Stimulated activated CD4-positive, alpha-beta T cell treated with anti-CD3 and anti-CD28 coated beads, Interleukin-12 subunit alpha, Interleukin-12 subunit beta, amount 100 ng/mL, for 4 hours (primary cell): ENCODE measurements at regions not wholly inside any gene's neighbourhood (a gene's known extent, or its start where the extent isn't known, plus 50 kb on each side); places are given as distances from the start of the nearest gene placed in this dataset.

Source experiments
- DNase-seq: peaks from one replicate; pipeline ENCODE4 v3.0.0-alpha.2; 2020

DNA sequence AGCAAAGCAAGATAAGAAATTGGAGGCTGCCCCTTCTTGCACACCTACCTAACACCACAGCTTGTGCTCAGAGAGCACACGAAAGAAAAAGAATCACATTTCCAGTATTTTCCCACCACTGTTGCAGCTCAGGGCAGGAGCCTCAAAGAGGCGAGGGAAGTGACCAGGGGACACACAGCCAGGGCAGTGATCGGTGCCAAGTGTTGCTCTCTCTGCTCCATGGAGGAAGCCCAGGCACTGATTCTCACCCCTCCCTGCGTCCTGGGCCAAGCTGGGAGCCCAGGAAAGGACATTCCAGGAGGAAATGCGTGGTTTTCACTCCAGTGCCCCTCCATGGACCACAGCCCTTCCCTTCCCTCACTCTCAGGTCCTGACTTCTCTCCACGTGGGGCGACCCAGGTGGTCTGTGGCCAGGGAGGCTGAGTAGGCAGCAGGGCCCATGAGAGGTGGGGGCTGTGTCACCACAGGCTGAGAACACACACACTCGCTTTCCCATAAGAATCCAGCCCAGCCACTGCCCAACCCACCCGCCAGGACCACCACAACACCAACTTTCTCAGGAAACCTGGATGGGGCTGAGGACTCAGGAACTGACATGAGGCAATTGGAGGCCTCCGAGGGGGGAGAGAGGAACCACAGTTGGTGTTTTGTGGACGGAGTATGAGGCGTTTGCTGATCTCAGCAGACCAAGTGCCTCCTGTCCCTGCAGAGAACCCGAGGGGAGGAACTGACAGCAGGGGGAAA is 81.7 kb upstream of the MAFB start:
- no peak for DNase-seq

- no peak for DNase-seq
These were observed 82.2 kb upstream of the MAFB start for GRCh38 chr20:40771308-40771610.

DNA sequence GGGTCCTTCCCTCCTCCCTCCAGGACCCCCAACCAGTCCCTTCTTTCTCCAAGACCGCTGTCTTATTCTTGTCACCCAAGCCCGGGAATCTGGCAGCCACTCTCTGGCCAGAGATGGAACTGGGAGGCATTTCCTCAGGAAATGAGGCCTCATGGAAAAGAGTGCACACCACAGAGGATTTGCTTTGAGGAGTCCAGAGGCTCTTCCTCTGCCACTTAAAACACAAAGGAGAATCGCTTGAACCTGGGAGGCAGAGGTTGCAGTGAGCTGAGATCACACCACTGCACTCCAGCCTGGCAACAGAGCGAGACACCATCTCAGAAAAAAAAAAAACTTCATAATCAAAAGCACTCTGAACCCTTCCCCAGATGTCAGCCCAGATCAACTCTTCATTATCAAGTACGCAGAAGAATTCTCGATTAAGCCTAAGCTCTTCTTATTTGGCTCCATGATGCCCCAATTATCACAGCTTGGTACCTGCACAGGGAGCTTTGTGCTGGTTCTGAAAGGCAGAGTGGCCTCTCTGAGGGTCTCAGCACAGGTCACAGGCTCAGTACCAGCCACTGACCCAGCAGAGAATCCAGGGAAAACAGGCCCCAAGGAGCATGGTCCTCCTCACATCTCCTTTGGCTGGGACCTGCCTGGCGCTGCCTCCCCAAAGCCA is 82.9 kb upstream of the MAFB start:
- DNase-seq: no peak

DNA sequence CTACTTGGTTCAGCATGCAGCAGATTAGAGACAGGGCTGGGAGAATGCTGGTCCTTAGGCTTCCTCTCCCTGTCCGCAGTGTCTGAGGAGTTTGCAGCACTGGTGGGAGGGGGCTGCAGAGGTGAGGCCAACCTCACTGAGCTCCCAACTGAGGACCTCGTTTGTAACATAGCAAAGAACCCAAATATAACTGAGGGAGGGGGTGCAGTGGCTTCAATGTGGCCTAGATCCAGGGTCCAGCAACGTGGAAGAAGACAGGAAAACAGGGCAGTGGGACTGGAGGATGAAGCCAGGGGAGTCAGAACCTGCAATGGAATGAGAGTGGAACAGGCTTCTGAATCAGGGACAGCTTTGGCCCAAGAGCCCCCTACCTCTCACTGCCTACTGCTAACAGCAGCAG is 84.3 kb upstream of the MAFB start:
- DNase-seq: no peak

- DNase-seq: no peak
These were observed 85.2 kb upstream of the MAFB start for GRCh38 chr20:40774252-40774651.

GRCh38 chr20:40775561-40776146 is 86.6 kb upstream of the MAFB start:
- DNase-seq: no peak

DNA sequence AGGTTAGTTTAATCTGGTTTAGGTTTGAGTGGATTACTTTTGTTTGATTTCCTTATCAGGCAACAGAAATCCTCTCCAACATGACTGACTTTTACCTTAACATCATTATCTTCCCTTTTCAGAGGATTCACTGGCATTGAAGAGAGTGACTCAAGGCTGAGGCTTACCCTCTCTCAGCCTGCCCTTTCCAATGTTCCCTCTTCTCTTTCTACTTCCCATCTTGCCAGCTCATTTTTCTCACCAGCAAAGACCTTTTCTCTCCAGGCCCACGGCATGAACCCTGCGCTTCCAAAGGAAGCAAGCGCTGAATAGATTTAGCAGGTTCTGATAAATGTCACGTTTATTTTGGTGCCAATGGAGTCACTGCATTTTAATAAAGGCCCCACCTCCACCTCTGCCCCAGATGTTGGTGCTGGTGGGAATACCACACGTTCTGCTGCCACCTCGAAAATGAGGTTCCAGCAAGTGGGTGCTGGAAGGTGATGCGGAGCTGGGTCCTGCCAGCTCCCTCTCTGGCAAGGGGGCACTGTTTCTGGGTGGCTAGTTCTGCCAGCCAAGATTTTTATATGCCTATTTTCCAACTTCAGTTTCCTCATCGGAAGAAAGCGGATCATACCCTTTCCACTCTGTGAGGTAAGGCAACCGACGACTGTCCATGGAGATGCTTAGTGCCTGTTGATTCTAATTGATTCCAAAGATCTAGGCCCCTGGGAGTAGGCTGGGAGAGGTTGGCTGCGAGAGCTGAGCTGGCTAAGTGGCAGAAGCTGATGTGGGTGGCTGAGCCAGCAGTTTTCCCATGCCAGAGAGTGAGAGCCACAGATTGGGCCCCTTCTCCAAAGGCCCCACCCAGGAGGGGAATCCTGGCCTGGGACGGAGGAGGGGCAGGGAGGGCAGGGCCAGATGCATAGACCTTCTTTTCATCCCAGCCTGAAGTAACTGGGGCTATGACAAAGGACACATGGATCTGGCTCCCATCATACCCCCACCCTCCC is 87.7 kb upstream of the MAFB start:
- no peak for DNase-seq

DNA sequence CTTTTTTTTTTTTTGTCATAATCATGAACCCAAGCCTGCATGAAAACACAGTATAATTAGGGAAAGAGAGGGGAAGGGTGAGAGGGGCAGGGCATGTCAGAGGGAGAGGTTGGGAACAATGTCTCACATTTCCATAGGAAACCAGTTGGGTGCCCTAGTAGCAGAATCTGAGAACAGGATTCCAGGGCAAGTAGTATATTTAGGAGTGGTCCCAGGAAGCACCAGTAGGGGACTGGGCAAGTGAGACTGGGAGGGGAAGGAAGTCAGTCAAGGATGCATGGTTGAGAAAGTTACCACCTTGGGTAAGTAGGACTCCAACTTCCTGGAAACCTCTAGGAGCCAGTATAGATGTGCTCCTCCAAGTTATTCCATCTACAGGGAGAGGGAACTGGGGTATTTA is 88.6 kb upstream of the MAFB start:
- no peak for DNase-seq

DNA sequence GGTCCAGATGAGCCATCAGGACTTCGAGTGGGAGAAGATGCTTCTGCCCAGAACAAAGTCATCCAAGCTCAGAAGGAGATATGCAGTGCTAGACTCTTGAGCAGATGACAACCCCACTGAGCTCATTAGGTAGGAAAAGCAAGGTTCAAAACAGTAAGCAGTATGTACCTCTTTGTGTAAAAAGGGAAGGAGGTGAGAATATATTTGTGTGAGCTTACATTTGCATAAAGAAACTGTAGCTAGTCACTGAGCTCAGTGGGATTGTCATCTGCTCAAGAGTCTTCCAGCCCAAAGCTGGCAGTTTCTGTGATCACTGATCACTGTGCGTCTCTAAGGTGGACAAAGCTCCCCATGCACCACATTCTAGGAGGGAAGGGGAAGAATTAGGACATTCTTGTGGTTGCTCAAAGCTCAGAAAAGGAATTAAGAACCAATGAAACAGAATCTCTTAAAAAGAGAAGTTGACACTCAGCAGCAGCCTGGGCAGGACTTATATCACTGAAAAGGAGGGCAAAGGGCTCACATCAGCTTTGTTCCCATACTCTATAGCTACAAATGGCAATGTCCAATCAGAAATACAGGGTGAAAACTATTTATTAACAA is 90.0 kb upstream of the MAFB start:
- DNase-seq: no peak

DNA sequence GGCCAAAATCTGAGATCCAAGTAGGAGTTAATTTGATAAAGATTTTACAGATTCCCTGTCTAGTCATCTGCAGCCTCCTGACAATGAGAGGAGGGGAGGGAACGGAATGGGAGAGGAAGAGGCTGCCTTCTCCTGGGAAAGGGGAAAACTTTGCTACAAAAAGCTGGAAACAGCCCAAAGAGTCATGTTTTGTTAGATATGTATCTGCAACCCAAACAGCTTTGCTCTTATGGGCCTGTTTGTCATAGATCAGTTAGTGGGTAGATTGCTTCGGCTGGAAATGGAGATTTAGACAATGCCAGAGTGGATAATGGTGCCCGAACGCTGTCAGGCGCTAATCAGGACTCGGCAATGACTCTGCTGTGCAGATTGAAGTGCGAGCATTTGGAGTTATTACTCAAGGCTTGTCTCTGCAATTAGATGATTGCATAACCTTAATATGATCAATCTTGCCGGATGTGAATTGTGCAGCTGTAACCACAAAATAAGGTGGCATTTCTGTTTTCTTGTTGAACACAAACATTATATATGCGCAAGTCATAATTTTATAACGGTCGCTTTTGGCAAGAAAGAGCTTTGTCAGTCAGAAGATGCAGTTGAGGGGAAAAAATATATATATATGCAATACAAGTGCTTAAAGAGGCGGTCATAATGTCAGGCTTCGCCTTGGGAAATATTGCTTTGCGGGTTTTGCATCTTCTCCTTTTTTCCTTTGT is 92.4 kb upstream of the MAFB start:
- DNase-seq: no peak

DNA sequence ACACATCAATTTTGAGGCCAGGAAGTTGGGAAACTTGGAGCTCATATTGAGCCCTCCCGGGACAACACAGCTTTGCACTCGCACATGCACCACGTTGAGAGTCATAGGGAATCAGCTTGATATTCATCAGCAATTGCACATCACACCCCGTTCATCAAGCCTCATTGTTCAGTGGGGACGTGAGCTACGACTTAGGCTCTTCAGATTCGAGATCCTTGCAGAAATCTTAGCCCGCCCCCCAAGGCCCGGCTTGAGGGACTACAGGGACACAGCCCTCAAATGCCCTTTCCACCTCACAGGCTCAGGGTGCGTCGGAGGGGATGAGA is 93.0 kb upstream of the MAFB start:
- DNase-seq: no peak

DNA sequence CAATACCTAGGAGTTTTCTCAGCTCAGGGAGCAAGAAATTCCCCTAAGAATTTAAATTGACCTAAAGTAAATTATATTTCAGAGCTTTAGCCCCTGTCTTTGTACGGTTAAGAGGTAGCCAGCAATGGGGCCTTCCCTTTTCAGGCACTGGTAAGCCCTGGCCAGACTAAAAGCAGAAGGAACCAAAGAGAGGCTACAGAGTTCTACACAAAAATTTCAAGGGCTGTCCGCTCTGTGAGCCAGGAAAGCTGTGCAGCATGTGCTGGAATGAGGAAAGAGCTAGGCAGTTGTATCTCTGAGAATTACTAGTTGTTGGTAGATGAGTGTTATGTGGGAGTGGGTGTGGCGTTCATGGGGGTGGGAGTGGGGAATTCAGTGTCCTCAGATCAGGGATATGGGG is 96.3 kb upstream of the MAFB start:
- no peak for DNase-seq

- no peak for DNase-seq
These were observed 97.3 kb upstream of the MAFB start for GRCh38 chr20:40786336-40786735.

DNA sequence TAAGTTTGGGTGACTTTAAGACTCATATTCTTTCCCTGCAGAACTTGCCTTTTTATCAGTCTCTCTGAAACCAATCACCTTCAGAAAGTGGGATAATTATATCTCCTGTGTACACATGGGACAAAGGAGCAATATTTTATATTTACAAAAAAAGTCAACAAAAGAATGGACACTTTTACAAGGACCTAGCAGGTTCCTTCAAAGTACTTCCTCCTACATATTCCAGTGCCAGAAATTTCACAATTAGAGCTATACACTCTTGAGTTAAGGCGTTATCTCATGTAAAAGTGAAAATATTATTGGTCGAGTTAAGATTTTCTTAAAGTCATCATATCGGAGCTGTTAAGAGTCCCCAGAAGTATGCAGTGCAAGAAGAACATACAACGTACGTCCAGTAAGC is 98.9 kb upstream of the MAFB start:
- DNase-seq: no peak

GRCh38 chr20:40797425-40797824 is 108.4 kb upstream of the MAFB start:
- no peak for DNase-seq

- no peak for DNase-seq
These were observed 109.0 kb upstream of the MAFB start for GRCh38 chr20:40798066-40798465.

DNA sequence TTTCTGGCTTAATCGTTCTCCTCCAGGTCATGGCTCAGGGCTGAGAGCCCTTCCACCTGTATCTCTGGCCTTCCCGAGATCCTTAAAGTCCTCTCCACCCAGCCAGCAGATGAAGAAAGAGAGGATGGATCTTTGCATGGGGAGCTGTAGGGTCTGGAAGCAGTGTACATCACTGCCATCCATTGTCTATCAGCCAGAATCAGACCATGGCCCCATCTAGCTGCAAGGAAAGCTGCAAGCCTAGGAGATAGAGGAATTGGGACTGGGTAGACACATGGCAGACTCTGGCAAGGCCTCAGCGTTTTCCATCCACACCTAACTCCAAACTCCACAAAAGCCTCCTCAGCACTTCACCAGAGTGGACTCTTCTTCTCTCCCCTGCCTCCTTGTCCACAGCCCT is 113.8 kb upstream of the MAFB start:
- no peak for DNase-seq

DNA sequence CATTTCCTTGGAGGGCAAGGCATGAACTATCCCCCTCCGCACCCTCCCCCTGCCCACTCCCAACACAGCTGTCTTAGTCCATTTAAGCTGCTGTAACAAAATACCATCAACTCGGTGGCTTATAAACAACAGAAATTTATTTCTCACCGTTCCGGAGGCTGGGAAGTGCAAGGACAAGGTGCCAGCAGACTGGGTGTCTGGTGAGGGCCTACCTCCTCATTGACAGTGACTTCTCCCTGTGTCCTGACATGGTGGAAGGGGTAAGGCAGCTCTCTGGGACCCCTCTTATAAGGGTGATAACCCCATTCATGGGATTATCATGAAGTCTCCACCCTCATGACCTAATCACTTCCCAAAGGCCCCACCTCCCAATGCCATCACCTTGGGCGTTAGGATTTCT is 114.3 kb upstream of the MAFB start:
- no peak for DNase-seq

- DNase-seq: no peak
These were observed 116.6 kb upstream of the MAFB start for GRCh38 chr20:40805592-40805991.

DNA sequence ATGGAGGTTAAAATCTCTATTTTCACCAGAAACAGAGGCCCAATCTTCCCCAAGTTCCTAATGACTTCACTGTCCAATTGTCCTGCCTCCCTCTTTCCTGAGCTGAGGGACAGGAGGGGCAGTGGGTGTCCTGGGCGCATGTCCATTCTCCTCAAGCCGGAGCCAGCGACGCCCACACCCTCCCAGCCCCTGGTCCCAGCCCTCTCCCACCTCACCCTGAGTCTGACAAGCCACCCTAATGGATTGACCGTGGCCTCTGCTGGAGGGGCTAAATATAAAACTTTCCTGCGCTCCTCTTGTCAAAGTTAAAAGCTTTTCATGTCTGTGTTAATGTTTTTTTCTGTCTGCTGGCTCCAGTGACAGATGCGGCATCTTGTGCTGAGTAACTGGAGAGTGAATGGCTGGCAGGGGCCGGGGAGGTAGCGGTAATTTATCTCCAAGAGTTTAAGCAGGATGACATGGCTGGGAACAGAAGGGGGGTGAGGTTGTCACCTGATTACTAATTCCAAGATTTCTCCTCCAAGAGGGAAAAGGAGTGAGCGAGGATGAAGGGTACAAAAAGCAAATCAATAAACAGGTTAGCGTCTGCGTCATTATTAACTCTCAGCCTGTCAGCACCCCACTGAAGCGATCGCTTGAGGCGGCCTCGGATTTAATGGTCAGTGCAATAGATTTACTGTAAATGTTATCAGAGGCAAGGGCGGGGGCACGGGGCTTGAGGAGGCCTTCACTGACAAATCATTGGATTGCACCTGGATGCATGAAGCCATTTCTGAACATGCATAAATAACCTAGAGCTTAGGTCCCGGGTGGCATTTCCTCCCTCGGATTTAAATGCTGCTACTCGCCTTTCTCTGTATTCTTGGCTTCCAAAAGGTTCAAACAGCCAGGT is 118.1 kb upstream of the MAFB start:
- DNase-seq: no peak

GRCh38 chr20:40807821-40808170 is 118.8 kb upstream of the MAFB start:
- DNase-seq: no peak

DNA sequence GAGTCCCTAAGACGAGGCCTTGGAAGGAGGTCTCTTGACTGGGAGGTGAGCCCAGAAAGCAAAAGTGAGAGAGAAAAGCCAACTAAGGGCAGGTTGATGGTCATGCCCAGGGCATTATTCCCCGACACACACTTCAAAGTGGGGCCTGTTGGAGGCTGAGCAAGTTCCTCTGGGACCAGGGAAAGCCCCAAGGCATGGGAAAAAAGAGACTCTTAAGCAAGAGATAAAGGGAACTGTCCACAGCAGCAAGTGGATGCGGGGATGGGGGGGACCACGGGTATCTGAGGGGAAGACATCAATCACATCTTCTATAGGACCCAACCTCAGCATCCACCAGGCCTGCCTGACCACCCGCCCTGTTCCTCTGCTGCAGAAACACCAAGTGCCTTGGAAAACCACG is 119.9 kb upstream of the MAFB start:
- no peak for DNase-seq
